ENCODE measurements at regions not wholly inside any gene's neighbourhood (a gene's known extent, or its start where the extent isn't known, plus 50 kb on each side); places are given as distances from the start of the nearest gene placed in this dataset.

GRCh38 chr11:23398052-23398451 lies 537.8 kb upstream of the CCDC179 start:
- TF ChIP-seq CTCF (IDR thresholded peaks at IDR 0.05; ENCODE audit: low read depth, low read length, missing control alignments), result no peak
- no peak for DNase-seq (ENCODE audit: low read depth)
- in situ Hi-C loops (cut with HindIII; ENCODE audit: low sequenced_read_pairs), result no loop called here
- no peak overlapping the region for H3K4me3 ChIP-seq (ENCODE audit: low read depth, low read length)

GRCh38 chr11:23399995-23400394 lies 539.7 kb upstream of the CCDC179 start:
- in situ Hi-C loops (cut with HindIII; ENCODE audit: low sequenced_read_pairs), result no loop called here
- no peak for TF ChIP-seq CTCF (IDR thresholded peaks at IDR 0.05; ENCODE audit: low read depth, low read length, missing control alignments)
- DNase-seq (ENCODE audit: low read depth), result no peak
- no peak overlapping the region for H3K4me3 ChIP-seq (ENCODE audit: low read depth, low read length)

- DNase-seq (ENCODE audit: low read depth), result no peak
- in situ Hi-C loops (cut with HindIII; ENCODE audit: low sequenced_read_pairs), result no loop called here
- no peak for TF ChIP-seq CTCF (IDR thresholded peaks at IDR 0.05; ENCODE audit: low read depth, low read length, missing control alignments)
- no peak overlapping the region for H3K4me3 ChIP-seq (ENCODE audit: low read depth, low read length)
These were observed 543.2 kb upstream of the CCDC179 start for GRCh38 chr11:23403210-23404185.

GRCh38 chr11:23404225-23405160 lies 544.2 kb upstream of the CCDC179 start:
- in situ Hi-C loops (cut with HindIII; ENCODE audit: low sequenced_read_pairs), result no loop called here
- no peak for TF ChIP-seq CTCF (IDR thresholded peaks at IDR 0.05; ENCODE audit: low read depth, low read length, missing control alignments)

GRCh38 chr11:23405350-23405937 lies 545.2 kb upstream of the CCDC179 start:
- DNase-seq (ENCODE audit: low read depth), result no peak
- H3K4me3 ChIP-seq (ENCODE audit: low read depth, low read length), result no peak overlapping the region
- no peak for TF ChIP-seq CTCF (IDR thresholded peaks at IDR 0.05; ENCODE audit: low read depth, low read length, missing control alignments)
- in situ Hi-C loops (cut with HindIII; ENCODE audit: low sequenced_read_pairs), result no loop called here

More at GRCh38 chr11:23404225-23405160, 544.2 kb upstream of the CCDC179 start:
- DNase-seq (ENCODE audit: low read depth), result no peak
- H3K4me3 ChIP-seq (ENCODE audit: low read depth, low read length), result no peak overlapping the region
